GM21526 (cell line): ENCODE measurements at regions not wholly inside any gene's neighbourhood (a gene's known extent, or its start where the extent isn't known, plus 50 kb on each side); places are given as distances from the start of the nearest gene placed in this dataset.

ENCODE experiments used
- ATAC-seq: cut with Tn5 transposase; IDR thresholded peaks from one replicate; pipeline ENCODE4 v1.9.1; 2021; ENCODE audit warnings: moderate library complexity; ENCODE audit not compliant: unreplicated experiment, low FRiP score

- no peak for ATAC-seq
Observed at GRCh38 chr20:17859002-17859615, 109.5 kb downstream of the SNX5 start.

GRCh38 chr20:17858450-17859001 lies 110.1 kb downstream of the SNX5 start:
- no peak for ATAC-seq

- ATAC-seq = no peak
Observed at GRCh38 chr20:17857639-17858449, 110.8 kb downstream of the SNX5 start.

GRCh38 chr20:17856837-17857605 lies 111.6 kb downstream of the SNX5 start:
- no peak for ATAC-seq

- ATAC-seq = peak; percentile 88
Observed at GRCh38 chr20:17856024-17856564, 112.5 kb downstream of the SNX5 start.

GRCh38 chr20:17854307-17854903 lies 114.2 kb downstream of the SNX5 start:
- no peak for ATAC-seq

- ATAC-seq = no peak
Observed at GRCh38 chr20:17852323-17852722, 116.3 kb downstream of the SNX5 start.

- ATAC-seq = no peak
Observed at GRCh38 chr20:17850684-17851026, 117.9 kb downstream of the SNX5 start.

GRCh38 chr20:17849901-17850683 lies 118.5 kb downstream of the SNX5 start:
- no peak for ATAC-seq

- no peak for ATAC-seq
Observed at GRCh38 chr20:17849138-17849900, 119.3 kb downstream of the SNX5 start.

- no peak for ATAC-seq
Observed at GRCh38 chr20:17848249-17849048, 120.1 kb downstream of the SNX5 start.

- no peak for ATAC-seq
Observed at GRCh38 chr20:17845701-17846475, 122.7 kb downstream of the SNX5 start.

GRCh38 chr20:17844549-17845298 lies 123.9 kb downstream of the SNX5 start:
- ATAC-seq = no peak

- no peak for ATAC-seq
Observed at GRCh38 chr20:17844133-17844429, 124.5 kb downstream of the SNX5 start.

- ATAC-seq = no peak
Observed at GRCh38 chr20:17843246-17844132, 125.1 kb downstream of the SNX5 start.

GRCh38 chr20:17841751-17842215 lies 126.8 kb downstream of the SNX5 start:
- ATAC-seq = no peak
